Uterus (tissue), 3 donors: ENCODE measurements at regions not wholly inside any gene's neighbourhood (a gene's known extent, or its start where the extent isn't known, plus 50 kb on each side); places are given as distances from the start of the nearest gene placed in this dataset.

Experiments used
- DNase-seq, 2 donors: peaks; one replicate each; pipeline ENCODE4 v3.0.0-alpha.2; 2019 to 2020
- H3K27ac ChIP-seq, 2 donors: fragments of 200-600 bp; sonication (generic); 1 replicate in 1 of 2; 2 replicates in 1 of 2; pipeline ENCODE4 v1.5.1; 2016 to 2018
- H3K27me3 ChIP-seq, 2 donors: fragments of 200-600 bp; sonication (generic); one replicate each; pipeline ENCODE4 v1.5.1; 2018 to 2019; ENCODE audit warnings: control low read depth in 1 of 2
- H3K36me3 ChIP-seq, 2 donors: fragments of 200-600 bp; sonication (generic); one replicate each; pipeline ENCODE4 v1.5.1; 2019; ENCODE audit warnings: control low read depth in 1 of 2
- H3K4me1 ChIP-seq, 2 donors: fragments of 200-600 bp; sonication (generic); one replicate each; pipeline ENCODE4 v1.5.1; 2018 to 2019; ENCODE audit warnings: control low read depth in 1 of 2
- H3K4me3 ChIP-seq, 2 donors: fragments of 200-600 bp; sonication (generic); 1 replicate in 1 of 2; 2 replicates in 1 of 2; pipeline ENCODE4 v1.5.1; 2018 to 2019; ENCODE audit warnings: mild to moderate bottlenecking in 1 of 2
- H3K9me3 ChIP-seq, 2 donors: fragments of 200-600 bp; sonication (generic); one replicate each; pipeline ENCODE4 v1.5.1; 2019; ENCODE audit warnings: control low read depth in 1 of 2
- POLR2A ChIP-seq, 2 donors: fragments of 450-650 bp; IDR thresholded peaks; one replicate each; pipeline ENCODE4 v1.6.1; 2016; ENCODE audit warnings: antibody characterized with exemption in 2 of 2, mild to moderate bottlenecking in 1 of 2, moderate library complexity in 1 of 2
- intact Hi-C: fragments of 100-400 bp; cut with DNase I; formaldehyde crosslinking; loops from one replicate; pipeline ENCODE4 v1.15.1; 2023; ENCODE audit warnings: low total_unique reads
- TF ChIP-seq, protein P1 (sequence below), 4 experiments: fragments of 200-600 bp in 2 of 4; fragments of 450-650 bp in 2 of 4; sonication (generic) in 2 of 4; IDR thresholded peaks; one replicate each; pipeline ENCODE4 v1.5.1; 2016 to 2019; ENCODE audit warnings: antibody characterized with exemption in 4 of 4, mild to moderate bottlenecking in 2 of 4, moderate library complexity in 1 of 4
- donor health status: DM: yes; HTN: yes; CAD: no.

DNA sequence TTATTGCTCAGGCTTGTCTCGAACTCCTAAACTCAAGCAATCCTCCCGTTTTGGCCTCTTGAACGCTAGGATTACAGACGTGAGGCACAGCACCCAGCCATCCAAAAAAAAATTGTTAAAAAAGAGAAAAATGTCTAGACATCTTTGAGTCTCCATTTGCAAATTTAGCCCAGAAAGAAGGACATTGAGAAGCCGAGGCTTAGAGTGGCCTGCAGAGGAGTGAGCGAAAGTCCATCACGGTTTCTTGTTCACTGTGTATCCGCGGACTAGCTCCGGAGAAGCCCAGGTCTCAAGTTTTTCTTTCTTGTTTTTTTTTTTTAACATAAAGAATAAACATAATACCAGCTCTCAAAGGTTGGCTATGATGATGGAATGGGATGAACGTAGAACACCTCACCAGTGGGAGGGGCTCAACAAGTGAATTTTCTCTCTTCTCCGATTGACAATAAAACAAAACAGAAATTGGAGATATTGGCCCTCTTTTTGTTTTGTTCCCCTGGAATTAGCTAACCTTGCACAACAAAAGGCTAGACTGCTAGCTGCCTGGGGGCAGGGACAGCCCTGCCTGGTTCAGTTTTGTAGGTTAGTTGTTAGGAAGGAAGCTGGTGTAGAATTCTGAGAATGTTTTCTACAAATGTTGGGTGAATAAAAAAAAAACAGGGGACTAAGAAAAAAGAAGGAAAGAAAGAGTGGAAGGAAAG lies 163.4 kb downstream of the MYCN start:
- H3K9me3 ChIP-seq = no peaks in the 10 kb centered on the region
- no peaks in the 10 kb centered on the region for H3K27me3 ChIP-seq
- no peak overlapping the region for H3K4me3 ChIP-seq
- no peaks in the 10 kb centered on the region for H3K36me3 ChIP-seq
- TF ChIP-seq, protein P1, sequence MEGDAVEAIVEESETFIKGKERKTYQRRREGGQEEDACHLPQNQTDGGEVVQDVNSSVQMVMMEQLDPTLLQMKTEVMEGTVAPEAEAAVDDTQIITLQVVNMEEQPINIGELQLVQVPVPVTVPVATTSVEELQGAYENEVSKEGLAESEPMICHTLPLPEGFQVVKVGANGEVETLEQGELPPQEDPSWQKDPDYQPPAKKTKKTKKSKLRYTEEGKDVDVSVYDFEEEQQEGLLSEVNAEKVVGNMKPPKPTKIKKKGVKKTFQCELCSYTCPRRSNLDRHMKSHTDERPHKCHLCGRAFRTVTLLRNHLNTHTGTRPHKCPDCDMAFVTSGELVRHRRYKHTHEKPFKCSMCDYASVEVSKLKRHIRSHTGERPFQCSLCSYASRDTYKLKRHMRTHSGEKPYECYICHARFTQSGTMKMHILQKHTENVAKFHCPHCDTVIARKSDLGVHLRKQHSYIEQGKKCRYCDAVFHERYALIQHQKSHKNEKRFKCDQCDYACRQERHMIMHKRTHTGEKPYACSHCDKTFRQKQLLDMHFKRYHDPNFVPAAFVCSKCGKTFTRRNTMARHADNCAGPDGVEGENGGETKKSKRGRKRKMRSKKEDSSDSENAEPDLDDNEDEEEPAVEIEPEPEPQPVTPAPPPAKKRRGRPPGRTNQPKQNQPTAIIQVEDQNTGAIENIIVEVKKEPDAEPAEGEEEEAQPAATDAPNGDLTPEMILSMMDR (IDR thresholded peaks at IDR 0.05) = no peak
- TF ChIP-seq POLR2A (IDR thresholded peaks at IDR 0.05) = no peak
- intact Hi-C loops = no loop called here
- no peak for DNase-seq
- H3K4me1 ChIP-seq = no peaks in the 10 kb centered on the region
- H3K27ac ChIP-seq = no peak overlapping the region

DNA sequence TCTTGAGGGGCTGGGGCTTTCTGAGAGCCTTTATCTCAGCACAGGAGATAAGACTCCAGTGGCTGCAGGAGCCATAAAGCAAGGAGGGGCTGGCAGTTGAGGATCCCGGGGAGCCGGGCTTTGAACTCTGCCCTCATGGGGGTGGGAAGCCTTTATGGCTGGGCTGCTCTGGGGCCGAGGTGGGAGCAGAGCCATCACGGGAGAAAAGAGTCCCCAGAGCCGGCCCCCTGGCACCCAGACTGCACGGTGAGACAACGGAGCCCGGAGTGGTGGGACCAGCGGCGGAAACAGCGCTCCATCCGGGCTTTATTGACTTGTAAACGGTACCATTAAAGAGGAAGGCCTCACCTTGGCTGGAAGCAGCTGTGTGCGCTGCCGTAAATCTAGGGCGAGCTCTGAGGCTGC lies 162.6 kb downstream of the MYCN start:
- intact Hi-C loops = no loop called here
- H3K9me3 ChIP-seq = no peaks in the 10 kb centered on the region
- H3K27ac ChIP-seq = no peak overlapping the region

DNA sequence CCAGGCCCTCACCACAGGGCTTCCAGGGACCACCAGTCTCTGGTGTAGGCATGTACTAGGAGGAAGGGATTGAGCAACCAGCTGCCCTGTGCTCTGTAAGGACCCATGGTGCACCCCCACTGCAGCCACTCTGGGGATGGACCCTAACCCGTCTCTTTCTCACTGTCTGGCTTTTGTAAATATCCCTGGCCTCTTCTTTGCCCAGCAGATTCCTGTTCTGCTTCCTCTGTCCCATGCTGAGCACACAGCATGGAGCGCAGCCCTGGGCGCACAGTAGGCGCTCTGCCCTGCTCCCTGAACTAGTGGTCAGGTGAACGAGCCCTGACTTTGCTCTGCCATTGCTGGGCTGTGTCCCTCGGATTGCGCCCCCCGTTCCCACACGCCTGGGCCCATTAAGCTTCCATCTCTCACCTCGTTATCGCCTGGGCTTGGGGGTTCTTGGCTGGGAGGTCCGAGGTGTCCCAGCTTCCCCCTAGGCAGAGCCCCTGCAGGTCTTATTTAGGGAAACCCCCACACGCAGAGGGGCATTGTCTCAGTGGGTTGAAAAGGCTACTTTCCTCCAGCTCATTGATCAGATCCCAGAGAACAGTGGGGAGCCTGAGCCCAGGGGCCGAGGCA lies 162.1 kb downstream of the MYCN start:
- TF ChIP-seq, protein P1 (IDR thresholded peaks at IDR 0.05) = no peak
- TF ChIP-seq POLR2A (IDR thresholded peaks at IDR 0.05) = no peak
- intact Hi-C loops = no loop called here
- H3K27ac ChIP-seq = no peak overlapping the region
- no peaks in the 10 kb centered on the region for H3K9me3 ChIP-seq
- no peak overlapping the region for H3K4me3 ChIP-seq
- no peak for DNase-seq
- no peaks in the 10 kb centered on the region for H3K27me3 ChIP-seq
- H3K4me1 ChIP-seq = no peaks in the 10 kb centered on the region
- no peaks in the 10 kb centered on the region for H3K36me3 ChIP-seq

More for the DNA sequence above, 162.6 kb downstream of the MYCN start:
- Histone ChIP-seq H3K27me3 (no peaks in the 10 kb centered on the region), H3K36me3 (no peaks in the 10 kb centered on the region), H3K4me3 (no peak overlapping the region), H3K4me1 (no peaks in the 10 kb centered on the region)
- DNase-seq = no peak
- no peak for TF ChIP-seq POLR2A (IDR thresholded peaks at IDR 0.05)
- TF ChIP-seq, protein P1 (IDR thresholded peaks at IDR 0.05) = no peak

DNA sequence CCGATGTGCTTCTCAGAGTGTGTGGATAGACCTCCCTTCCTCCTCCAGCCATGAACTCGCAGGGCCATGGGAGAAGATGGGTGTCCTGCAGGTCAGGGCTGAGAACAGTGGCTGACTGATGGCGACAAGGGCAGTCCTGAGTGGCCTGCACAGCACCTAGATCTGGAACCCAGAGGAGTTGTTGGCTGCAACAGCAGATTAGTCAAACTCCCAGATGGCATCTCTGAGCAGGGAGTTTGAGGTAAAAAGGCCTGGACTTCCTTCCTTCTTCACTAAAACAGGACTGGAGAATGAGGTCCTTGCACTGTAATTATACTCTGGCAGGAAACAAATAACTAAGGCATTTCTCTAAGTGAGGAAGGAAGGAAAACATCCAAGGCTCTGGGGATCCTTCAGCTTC lies 160.8 kb downstream of the MYCN start:
- intact Hi-C loops = no loop called here
- Histone ChIP-seq H3K27ac (no peak overlapping the region), H3K36me3 (no peaks in the 10 kb centered on the region), H3K4me1 (no peaks in the 10 kb centered on the region), H3K4me3 (no peak overlapping the region), H3K9me3 (no peaks in the 10 kb centered on the region), H3K27me3 (no peaks in the 10 kb centered on the region)
- no peak for TF ChIP-seq POLR2A (IDR thresholded peaks at IDR 0.05)
- TF ChIP-seq, protein P1 (IDR thresholded peaks at IDR 0.05) = no peak
- no peak for DNase-seq

DNA sequence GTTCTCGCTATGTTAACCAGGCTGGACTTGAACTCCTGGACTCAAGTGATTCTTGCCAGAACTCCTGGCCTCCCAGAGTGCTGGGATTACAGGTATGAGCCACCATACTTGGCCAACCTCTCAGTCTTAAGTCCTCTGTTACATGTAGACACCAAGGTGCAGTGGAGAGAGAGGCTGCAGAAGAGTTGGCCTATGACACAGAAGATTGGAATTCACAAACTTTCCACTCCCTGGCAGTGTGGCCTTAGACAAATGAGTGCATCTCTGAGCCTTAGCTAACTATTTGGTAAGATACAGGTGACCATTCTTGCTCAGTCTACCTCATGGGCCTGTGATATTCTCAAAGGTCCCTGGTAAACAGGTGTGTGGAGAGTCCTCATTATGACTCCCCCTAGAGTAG lies 159.7 kb downstream of the MYCN start:
- intact Hi-C loops = no loop called here
- H3K36me3 ChIP-seq = no peaks in the 10 kb centered on the region
- H3K27me3 ChIP-seq = no peaks in the 10 kb centered on the region
- H3K27ac ChIP-seq = no peak overlapping the region
- H3K4me1 ChIP-seq = no peaks in the 10 kb centered on the region
- no peak for DNase-seq
- no peak for TF ChIP-seq POLR2A (IDR thresholded peaks at IDR 0.05)
- TF ChIP-seq, protein P1 (IDR thresholded peaks at IDR 0.05) = no peak
- no peaks in the 10 kb centered on the region for H3K9me3 ChIP-seq
- no peak overlapping the region for H3K4me3 ChIP-seq
